H1 (cell line): ENCODE measurements at regions not wholly inside any gene's neighbourhood (a gene's known extent, or its start where the extent isn't known, plus 50 kb on each side); places are given as distances from the start of the nearest gene placed in this dataset.

Experiments used
- ATF2 ChIP-seq: IDR thresholded peaks from 2 replicates; pipeline ENCODE4 v1.6.1; 2012; ENCODE audit warnings: low read length, inconsistent platforms
- BRCA1 ChIP-seq: IDR thresholded peaks from 2 replicates; pipeline ENCODE4 v1.6.1; 2012; ENCODE audit warnings: low read depth, low read length, improper control_type of control experiment
- CTCF ChIP-seq, 3 experiments: IDR thresholded peaks; 1 replicate in 2 of 3; 2 replicates in 1 of 3; pipeline versions ENCODE4 v1.5.1 to v1.6.1; 2011; ENCODE audit warnings: low read length in 3 of 3, mild to moderate bottlenecking in 3 of 3, inconsistent platforms in 2 of 3, low read depth in 1 of 3, moderate library complexity in 1 of 3; ENCODE audit not compliant: insufficient read depth in 1 of 3; ENCODE audit errors: control extremely low read depth in 1 of 3
- EZH2 ChIP-seq: fragments of 200-600 bp; sonication (generic); IDR thresholded peaks from 2 replicates; pipeline ENCODE4 v1.7.1; 2012; ENCODE audit warnings: low read depth, mild to moderate bottlenecking, moderate library complexity, low read length, inconsistent platforms; ENCODE audit not compliant: severe bottlenecking
- POLR2AphosphoS5 ChIP-seq: IDR thresholded peaks from 2 replicates; pipeline ENCODE4 v1.6.1; 2011; ENCODE audit warnings: low read depth, low read length
- POU5F1 ChIP-seq: IDR thresholded peaks from 2 replicates; pipeline ENCODE4 v1.6.1; 2011; ENCODE audit warnings: low read depth, mild to moderate bottlenecking, low read length, moderate library complexity
- RFX5 ChIP-seq: IDR thresholded peaks from 2 replicates; pipeline ENCODE4 v1.6.1; 2011; ENCODE audit warnings: low read depth, low read length, improper control_type of control experiment, borderline replicate concordance
- USF2 ChIP-seq: IDR thresholded peaks from 2 replicates; pipeline ENCODE4 v1.6.1; 2011; ENCODE audit warnings: low read length, improper control_type of control experiment

- TF ChIP-seq CTCF (IDR thresholded peaks at IDR 0.05; ENCODE audit: control extremely low read depth in 1 of 3, insufficient read depth in 1 of 3, low read depth in 1 of 3, low read length in 3 of 3) (no peak), EZH2 (no peak), POLR2AphosphoS5 (no peak), RFX5 (no peak), USF2 (no peak), POU5F1 (no peak), BRCA1 (no peak), ATF2 (no peak)
Measured at GRCh38 chr10:3948843-3949242, 163.8 kb upstream of the KLF6 start.
